Fibroblast of pulmonary artery (primary cell): ENCODE measurements at regions not wholly inside any gene's neighbourhood (a gene's known extent, or its start where the extent isn't known, plus 50 kb on each side); places are given as distances from the start of the nearest gene placed in this dataset.
"Not testable (repeated sequence)": the region's sequence is repeated elsewhere in the genome, so short reads cannot be mapped to it uniquely, and the experiment has no call there.

Experiments used
- DNase-seq: peaks from one replicate; pipeline ENCODE4 v3.0.0-alpha.2; 2010; ENCODE audit warnings: low read depth
- H3K4me3 ChIP-seq: replicated peaks from 2 replicates; pipeline ENCODE4 v1.5.1; 2011; ENCODE audit warnings: low read depth, mild to moderate bottlenecking, control low read depth, low read length, moderate library complexity
- CTCF ChIP-seq: IDR thresholded peaks from 2 replicates; pipeline ENCODE4 v1.5.1; 2011; ENCODE audit warnings: mild to moderate bottlenecking, control low read depth, low read length, inconsistent platforms; ENCODE audit errors: missing control alignments

DNA sequence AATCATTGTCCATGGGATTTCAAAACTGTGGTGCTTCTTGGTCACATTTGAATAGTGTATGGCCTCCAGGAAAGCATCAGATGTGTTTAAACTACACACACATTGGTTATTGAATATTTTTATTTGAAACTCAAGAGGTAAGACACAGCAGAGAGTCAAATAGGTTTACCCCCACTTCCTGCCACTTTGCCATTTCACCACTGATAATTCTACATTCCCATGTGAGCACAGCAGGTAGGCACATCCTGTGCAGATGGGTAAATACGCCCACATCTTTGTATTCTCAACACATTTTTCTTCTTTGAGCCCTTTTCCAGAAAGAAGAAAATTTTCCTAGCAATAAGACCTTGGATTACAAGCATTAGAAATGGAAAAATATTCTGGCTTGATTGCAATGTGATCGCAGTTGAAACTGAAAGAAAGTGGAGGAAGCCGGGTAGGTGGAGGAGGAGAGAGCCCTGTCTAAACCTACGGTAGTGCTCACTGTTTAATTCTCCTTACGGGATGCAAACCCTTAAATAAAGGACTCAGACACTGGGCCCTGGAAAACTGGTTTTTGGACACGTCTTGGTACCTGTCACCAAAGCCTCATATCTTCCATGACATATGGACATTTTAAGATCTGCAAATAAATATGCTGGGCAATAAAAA is 167.7 kb downstream of the COG6 start:
- no peak for TF ChIP-seq CTCF

GRCh38 chr13:39825886-39826285 is 170.4 kb downstream of the COG6 start:
- H3K4me3 ChIP-seq = no peak overlapping the region
- TF ChIP-seq CTCF = no peak
- no peak for DNase-seq

More for the DNA sequence above, 167.7 kb downstream of the COG6 start:
- no peak overlapping the region for H3K4me3 ChIP-seq
- DNase-seq = no peak

GRCh38 chr13:39835253-39835652 is 179.8 kb downstream of the COG6 start:
- DNase-seq = no peak
- H3K4me3 ChIP-seq = no peak overlapping the region
- no peak for TF ChIP-seq CTCF

DNA sequence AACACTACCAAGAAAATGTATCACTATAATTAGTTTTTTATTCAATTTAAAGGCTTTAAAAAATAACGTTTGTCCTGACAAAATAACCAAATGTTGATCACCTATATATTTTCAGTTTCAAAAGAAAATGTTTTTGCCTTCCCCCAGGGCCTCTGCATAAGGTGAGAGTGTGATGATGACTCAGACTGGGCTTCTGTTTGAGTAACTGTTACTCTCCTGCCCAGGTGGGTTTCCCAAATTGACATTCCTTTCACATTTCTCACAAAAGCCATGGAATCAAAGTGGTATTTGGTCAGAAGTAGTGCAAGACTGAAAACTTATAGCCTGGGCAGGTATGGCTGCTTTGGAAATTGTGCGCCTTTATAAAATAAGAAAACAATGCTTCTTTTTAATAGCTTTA is 180.6 kb downstream of the COG6 start:
- no peak for TF ChIP-seq CTCF
- H3K4me3 ChIP-seq = no peak overlapping the region
- no peak for DNase-seq

GRCh38 chr13:39837866-39838265 is 182.4 kb downstream of the COG6 start:
- not testable (repeated sequence) for H3K4me3 ChIP-seq

GRCh38 chr13:39840201-39840600 is 184.7 kb downstream of the COG6 start:
- H3K4me3 ChIP-seq = no peak overlapping the region
- no peak for TF ChIP-seq CTCF
- no peak for DNase-seq

More at GRCh38 chr13:39837866-39838265, 182.4 kb downstream of the COG6 start:
- DNase-seq = not testable (repeated sequence)

GRCh38 chr13:39847336-39847735 is 191.9 kb downstream of the COG6 start:
- H3K4me3 ChIP-seq = no peak overlapping the region
- no peak for DNase-seq
- no peak for TF ChIP-seq CTCF
